T-helper 2 cell treated with Interferon-gamma antibody and Interleukin-4, amounts not matched to agents 5 μg/mL and 100 μg/mL, for 36 hours (primary cell): ENCODE measurements at regions not wholly inside any gene's neighbourhood (a gene's known extent, or its start where the extent isn't known, plus 50 kb on each side); places are given as distances from the start of the nearest gene placed in this dataset.
"Not testable (repeated sequence)": the region's sequence is repeated elsewhere in the genome, so short reads cannot be mapped to it uniquely, and the experiment has no call there.

ENCODE experiments used
- DNase-seq: peaks from one replicate; pipeline ENCODE4 v3.0.0; 2021; ENCODE audit warnings: low spot score
- H3K27ac Mint-ChIP-seq: one replicate; pipeline ENCODE4 v1.8.0; 2021; ENCODE audit warnings: mild to moderate bottlenecking, mixed read lengths
- H3K27me3 Mint-ChIP-seq: one replicate; pipeline ENCODE4 v1.8.0; 2021; ENCODE audit warnings: low read depth, mixed read lengths
- H3K36me3 Mint-ChIP-seq: one replicate; pipeline ENCODE4 v1.8.0; 2021; ENCODE audit warnings: low read depth, mixed read lengths
- H3K4me1 Mint-ChIP-seq: one replicate; pipeline ENCODE4 v1.8.0; 2021; ENCODE audit warnings: low read depth, mixed read lengths
- H3K4me3 Mint-ChIP-seq: one replicate; pipeline ENCODE4 v1.8.0; 2022; ENCODE audit warnings: mild to moderate bottlenecking, moderate library complexity, mixed read lengths
- H3K9me3 Mint-ChIP-seq: one replicate; pipeline ENCODE4 v1.8.0; 2021; ENCODE audit warnings: mixed read lengths

GRCh38 chr2:8611700-8612099 is 70.2 kb upstream of the ID2 start:
- H3K27ac Mint-ChIP-seq = no peak overlapping the region
- H3K27me3 Mint-ChIP-seq = peaks cover 35% of the 10 kb centered on the region
- H3K4me1 Mint-ChIP-seq = peaks cover 43% of the 10 kb centered on the region
- no peak overlapping the region for H3K4me3 Mint-ChIP-seq
- DNase-seq = no peak
- H3K9me3 Mint-ChIP-seq = peaks cover 27% of the 10 kb centered on the region
- peaks cover 11% of the 10 kb centered on the region for H3K36me3 Mint-ChIP-seq

- no peak overlapping the region for H3K27ac Mint-ChIP-seq
- DNase-seq = no peak
- H3K4me1 Mint-ChIP-seq = peaks cover 33% of the 10 kb centered on the region
- peaks cover 11% of the 10 kb centered on the region for H3K36me3 Mint-ChIP-seq
- H3K4me3 Mint-ChIP-seq = no peak overlapping the region
- peaks cover 27% of the 10 kb centered on the region for H3K9me3 Mint-ChIP-seq
- peaks cover 38% of the 10 kb centered on the region for H3K27me3 Mint-ChIP-seq
These were observed 69.1 kb upstream of the ID2 start for GRCh38 chr2:8612734-8613179.

- H3K4me3 Mint-ChIP-seq, H3K27ac Mint-ChIP-seq, DNase-seq: not testable (repeated sequence)
- Mint-ChIP-seq H3K4me1 (peaks cover 26% of the 10 kb centered on the region), H3K36me3 (peaks cover 11% of the 10 kb centered on the region), H3K27me3 (peaks cover 43% of the 10 kb centered on the region), H3K9me3 (peaks cover 27% of the 10 kb centered on the region)
These were observed 68.5 kb upstream of the ID2 start for GRCh38 chr2:8613207-8613999.

GRCh38 chr2:8614646-8615045 is 67.2 kb upstream of the ID2 start:
- H3K36me3 Mint-ChIP-seq = peaks cover 11% of the 10 kb centered on the region
- no peak overlapping the region for H3K4me3 Mint-ChIP-seq
- no peak for DNase-seq

GRCh38 chr2:8615252-8615575 is 66.6 kb upstream of the ID2 start:
- H3K4me1 Mint-ChIP-seq = peaks cover 8% of the 10 kb centered on the region
- H3K27me3 Mint-ChIP-seq = peaks cover 56% of the 10 kb centered on the region
- H3K9me3 Mint-ChIP-seq = peaks cover 25% of the 10 kb centered on the region
- H3K4me3 Mint-ChIP-seq = no peak overlapping the region
- no peak overlapping the region for H3K27ac Mint-ChIP-seq
- peaks cover 11% of the 10 kb centered on the region for H3K36me3 Mint-ChIP-seq
- DNase-seq = no peak

More at GRCh38 chr2:8614646-8615045, 67.2 kb upstream of the ID2 start:
- Mint-ChIP-seq H3K27ac (no peak overlapping the region), H3K27me3 (peaks cover 52% of the 10 kb centered on the region), H3K4me1 (peaks cover 14% of the 10 kb centered on the region), H3K9me3 (peaks cover 27% of the 10 kb centered on the region)

GRCh38 chr2:8615576-8616281 is 66.1 kb upstream of the ID2 start:
- DNase-seq = no peak
- Mint-ChIP-seq H3K27me3 (peaks cover 56% of the 10 kb centered on the region), H3K27ac (no peak overlapping the region), H3K4me1 (peaks cover 8% of the 10 kb centered on the region), H3K9me3 (peaks cover 20% of the 10 kb centered on the region), H3K36me3 (peaks cover 8% of the 10 kb centered on the region), H3K4me3 (no peak overlapping the region)

- Mint-ChIP-seq H3K9me3 (peaks cover 8% of the 10 kb centered on the region), H3K27me3 (peaks cover 60% of the 10 kb centered on the region), H3K4me3 (no peak overlapping the region), H3K36me3 (peaks cover 4% of the 10 kb centered on the region), H3K27ac (no peak overlapping the region), H3K4me1 (peaks cover 4% of the 10 kb centered on the region)
- DNase-seq = no peak
These were observed 64.8 kb upstream of the ID2 start for GRCh38 chr2:8617048-8617447.

DNA sequence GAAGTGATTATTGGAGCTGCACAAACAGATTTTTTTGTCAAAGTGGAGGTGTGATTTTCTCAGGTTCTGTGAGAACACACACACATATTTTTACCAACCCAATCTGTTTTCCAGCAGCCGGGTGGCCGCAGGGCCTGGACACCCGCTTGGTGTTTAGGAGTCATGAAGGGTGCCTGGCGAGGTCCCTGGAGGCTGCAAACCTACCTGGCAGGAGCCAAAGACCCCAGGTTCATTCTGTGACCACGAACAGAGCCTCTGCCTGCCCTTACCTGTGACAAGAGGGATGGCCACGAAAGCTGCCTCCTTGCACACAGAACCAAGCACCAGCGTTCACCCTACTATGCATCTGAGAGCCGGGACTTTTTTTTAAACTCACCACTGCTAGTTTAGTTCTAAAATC is 64.3 kb upstream of the ID2 start:
- H3K36me3 Mint-ChIP-seq = peaks cover 4% of the 10 kb centered on the region
- no peak for DNase-seq
- peaks cover 4% of the 10 kb centered on the region for H3K4me1 Mint-ChIP-seq
- peaks cover 62% of the 10 kb centered on the region for H3K27me3 Mint-ChIP-seq
- H3K27ac Mint-ChIP-seq = no peak overlapping the region
- peaks cover 8% of the 10 kb centered on the region for H3K9me3 Mint-ChIP-seq
- H3K4me3 Mint-ChIP-seq = no peak overlapping the region

DNA sequence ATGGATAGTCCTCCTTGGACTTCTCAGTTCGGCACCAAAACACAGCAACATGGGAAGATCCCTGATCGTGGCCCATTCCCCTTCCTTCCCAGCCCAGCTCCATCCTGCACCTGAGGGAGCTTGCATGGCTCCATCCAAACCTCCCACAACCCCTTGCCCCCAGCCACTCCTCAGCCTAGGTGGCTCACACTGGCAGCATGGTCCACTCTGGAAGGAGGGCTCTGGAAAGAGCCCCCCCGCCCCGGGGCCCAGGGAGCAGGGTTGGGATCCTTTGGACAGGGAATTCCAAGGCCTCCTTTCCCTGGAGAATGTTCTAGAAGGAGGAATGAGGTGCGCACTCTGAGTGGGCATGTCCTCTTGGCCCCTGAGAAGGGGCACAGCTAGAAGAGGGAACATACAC is 62.8 kb upstream of the ID2 start:
- H3K27me3 Mint-ChIP-seq = peaks cover 62% of the 10 kb centered on the region
- H3K4me1 Mint-ChIP-seq = peaks cover 2% of the 10 kb centered on the region
- H3K9me3 Mint-ChIP-seq = peaks cover 2% of the 10 kb centered on the region
- DNase-seq = no peak
- H3K27ac Mint-ChIP-seq = no peak overlapping the region
- H3K4me3 Mint-ChIP-seq = no peak overlapping the region
- no peaks in the 10 kb centered on the region for H3K36me3 Mint-ChIP-seq

GRCh38 chr2:8620611-8621382 is 61.1 kb upstream of the ID2 start:
- Mint-ChIP-seq H3K27me3 (peaks cover 51% of the 10 kb centered on the region), H3K36me3 (no peaks in the 10 kb centered on the region), H3K9me3 (no peaks in the 10 kb centered on the region), H3K27ac (no peak overlapping the region), H3K4me3 (no peak overlapping the region), H3K4me1 (peaks cover 2% of the 10 kb centered on the region)
- DNase-seq = no peak

DNA sequence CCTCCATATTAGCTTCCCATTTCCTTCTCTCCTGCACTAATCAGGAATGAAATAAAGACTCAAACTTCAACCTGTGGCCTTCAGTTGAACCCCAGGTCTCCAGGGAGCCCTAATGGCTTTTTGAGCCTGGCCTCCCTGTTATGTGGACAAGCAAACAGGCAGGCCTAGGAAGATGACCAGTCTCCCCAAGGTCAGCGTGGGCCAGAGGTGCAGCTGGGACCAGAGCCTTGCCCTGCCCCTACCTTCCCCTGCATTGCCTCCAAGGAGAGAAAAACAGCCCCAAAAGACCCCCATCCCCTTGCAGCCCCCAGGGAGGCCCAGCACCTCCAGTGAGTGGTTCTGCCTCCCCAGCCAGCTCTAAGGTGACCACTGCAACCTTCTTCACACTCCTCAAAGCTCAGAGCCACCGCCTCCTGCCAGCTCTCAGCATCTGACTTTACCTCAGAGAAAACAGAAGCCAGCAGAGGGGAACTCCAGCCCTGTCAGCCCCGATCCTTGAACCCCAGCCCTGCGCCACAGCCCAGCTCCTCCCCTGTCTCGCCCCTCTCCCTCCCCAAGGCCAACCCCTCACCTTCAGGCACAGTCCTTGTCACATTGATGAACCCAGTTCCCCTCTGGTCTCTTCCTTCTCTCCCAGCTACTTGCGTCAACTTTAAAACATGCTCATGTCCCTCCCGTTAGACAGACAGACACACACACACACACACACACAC is 59.5 kb upstream of the ID2 start:
- no peaks in the 10 kb centered on the region for H3K9me3 Mint-ChIP-seq
- no peak for DNase-seq
- peaks cover 41% of the 10 kb centered on the region for H3K27me3 Mint-ChIP-seq
- H3K27ac Mint-ChIP-seq = no peak overlapping the region
- H3K36me3 Mint-ChIP-seq = no peaks in the 10 kb centered on the region
- H3K4me3 Mint-ChIP-seq = no peak overlapping the region
- peaks cover 2% of the 10 kb centered on the region for H3K4me1 Mint-ChIP-seq

DNA sequence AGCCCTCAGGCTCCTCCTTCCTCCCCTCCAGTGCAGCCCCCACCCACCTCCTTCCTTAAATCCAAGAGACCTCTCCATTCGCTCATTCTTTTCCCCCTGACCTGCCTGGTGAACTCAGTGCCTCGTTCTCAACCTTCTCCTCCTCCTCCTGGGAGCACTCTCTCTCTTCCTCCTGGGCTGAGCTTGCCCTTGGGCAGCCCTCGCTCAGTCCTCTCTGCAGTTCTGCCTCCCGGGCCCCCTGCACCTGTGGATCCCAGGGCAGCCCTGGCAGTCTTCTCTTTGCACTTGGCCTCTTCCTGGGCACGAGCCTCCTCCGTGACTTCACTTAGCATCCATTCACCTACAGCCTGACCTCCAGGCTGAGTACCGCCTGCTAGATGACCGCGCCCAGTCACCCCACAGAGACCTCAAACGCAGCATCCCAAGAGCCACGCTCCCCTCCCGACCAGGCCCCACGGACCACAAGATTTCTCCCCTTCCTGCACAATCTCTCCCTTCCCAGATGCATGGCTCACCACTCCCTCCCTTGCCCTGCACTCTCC is 58.9 kb upstream of the ID2 start:
- peaks cover 37% of the 10 kb centered on the region for H3K27me3 Mint-ChIP-seq
- H3K4me3 Mint-ChIP-seq = no peak overlapping the region
- H3K4me1 Mint-ChIP-seq = peaks cover 2% of the 10 kb centered on the region
- H3K9me3 Mint-ChIP-seq = no peaks in the 10 kb centered on the region
- H3K36me3 Mint-ChIP-seq = no peaks in the 10 kb centered on the region
- DNase-seq = no peak
- no peak overlapping the region for H3K27ac Mint-ChIP-seq

DNA sequence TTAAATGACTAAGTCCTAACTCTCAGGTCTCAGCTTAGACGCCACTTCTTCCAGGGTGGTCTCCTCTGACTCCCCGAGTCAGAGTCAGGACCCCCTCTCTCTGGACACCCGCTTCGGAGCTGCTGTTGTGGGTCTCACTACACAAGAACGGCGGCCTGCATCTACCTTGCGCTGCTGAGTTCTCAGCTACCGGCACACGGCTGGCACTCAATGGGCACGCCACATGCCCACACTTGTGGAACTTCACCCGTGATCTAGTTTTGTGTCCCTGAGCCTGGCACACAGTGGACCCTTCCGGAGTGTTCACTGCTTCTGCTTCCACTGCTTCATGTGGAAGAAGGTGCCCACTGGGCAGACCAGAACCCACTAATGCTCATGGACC is 58.3 kb upstream of the ID2 start:
- peaks cover 33% of the 10 kb centered on the region for H3K27me3 Mint-ChIP-seq
- no peaks in the 10 kb centered on the region for H3K36me3 Mint-ChIP-seq
- H3K9me3 Mint-ChIP-seq = no peaks in the 10 kb centered on the region
- DNase-seq = no peak
- H3K4me1 Mint-ChIP-seq = peaks cover 2% of the 10 kb centered on the region
- no peak overlapping the region for H3K27ac Mint-ChIP-seq
- H3K4me3 Mint-ChIP-seq = no peak overlapping the region
